NT2/D1 (cell line): ENCODE measurements at regions not wholly inside any gene's neighbourhood (a gene's known extent, or its start where the extent isn't known, plus 50 kb on each side); places are given as distances from the start of the nearest gene placed in this dataset.

Experiments
- DNase-seq: peaks from one replicate; pipeline ENCODE4 v3.0.0-alpha.2; 2011; ENCODE audit warnings: low read depth, low spot score
- H3K27me3 ChIP-seq: 2 replicates; pipeline ENCODE4 v1.6.0; 2011; ENCODE audit warnings: mild to moderate bottlenecking; ENCODE audit not compliant: insufficient read length, insufficient read depth
- H3K36me3 ChIP-seq: 2 replicates; pipeline ENCODE4 v1.6.1; 2011; ENCODE audit warnings: mild to moderate bottlenecking, low read length, mixed read lengths; ENCODE audit not compliant: insufficient read depth, insufficient read length
- H3K4me1 ChIP-seq: 2 replicates; pipeline ENCODE4 v1.5.1; 2011; ENCODE audit not compliant: insufficient read depth, insufficient read length
- H3K4me3 ChIP-seq: 2 replicates; pipeline ENCODE4 v1.5.1; 2011; ENCODE audit warnings: low read depth; ENCODE audit not compliant: insufficient read length
- H3K9ac ChIP-seq: 2 replicates; pipeline ENCODE4 v1.6.0; 2011; ENCODE audit warnings: low read depth; ENCODE audit not compliant: insufficient read length
- H3K9me3 ChIP-seq: 2 replicates; pipeline ENCODE4 v1.5.1; 2011; ENCODE audit warnings: mild to moderate bottlenecking, low read length; ENCODE audit not compliant: insufficient read depth
- SUZ12 ChIP-seq: IDR thresholded peaks from 2 replicates; pipeline ENCODE4 v1.6.1; 2011; ENCODE audit not compliant: insufficient read length, insufficient read depth; ENCODE audit errors: extremely low read depth
- YY1 ChIP-seq: IDR thresholded peaks from 2 replicates; pipeline ENCODE4 v1.6.1; 2011; ENCODE audit not compliant: insufficient read length, insufficient read depth
- ZNF274 ChIP-seq: IDR thresholded peaks from 2 replicates; pipeline ENCODE4 v1.6.1; 2011; ENCODE audit warnings: mild to moderate bottlenecking, low read depth, low read length

DNA sequence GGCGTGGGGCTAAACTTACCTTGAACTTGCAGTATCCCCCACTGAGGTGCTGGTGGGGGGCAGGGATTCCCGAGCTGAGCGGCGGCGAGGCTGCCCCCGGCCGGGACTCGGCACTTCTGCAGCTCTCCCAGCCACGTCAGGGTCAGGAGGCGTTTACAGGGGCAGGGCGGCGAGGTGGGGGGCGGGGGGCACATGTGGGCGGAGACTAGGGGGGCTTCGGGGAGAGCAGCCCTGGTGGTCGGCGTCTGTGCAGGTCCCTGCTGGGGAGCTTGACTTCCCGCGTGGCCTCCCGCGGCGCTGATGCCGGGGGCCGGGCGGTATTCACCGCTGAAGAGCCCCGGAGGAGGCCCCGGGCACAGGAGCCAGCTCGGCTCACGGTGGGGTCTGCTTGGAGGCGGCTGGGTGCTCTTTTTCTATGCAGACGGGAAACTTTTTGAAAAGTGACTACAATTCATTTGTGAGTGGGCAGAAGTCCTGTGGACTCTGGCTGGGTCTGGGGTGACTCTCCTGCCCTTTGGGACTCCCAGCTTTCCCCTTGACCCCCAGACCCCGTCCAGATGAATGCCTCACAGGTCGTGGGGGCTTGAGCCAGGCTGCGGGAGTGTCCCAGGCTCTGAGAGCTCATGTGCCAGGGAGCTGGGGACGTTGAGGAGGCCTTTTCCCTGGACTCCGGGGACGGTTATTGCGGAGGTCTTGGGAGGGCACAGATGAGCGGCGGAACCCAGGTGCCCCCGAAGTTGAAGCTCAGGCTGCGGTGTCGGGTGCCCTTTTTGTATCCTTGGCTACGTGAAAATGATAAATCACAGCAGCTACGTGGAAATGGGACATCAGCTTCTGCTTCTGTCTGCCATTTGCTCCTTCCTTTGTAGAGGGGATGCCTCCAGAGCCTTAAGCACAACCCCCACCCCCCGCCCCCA is 75.9 kb upstream of the GATA5 start:
- Histone ChIP-seq H3K4me1 (peaks cover 20% of the 10 kb centered on the region), H3K9ac (peak overlapping the region; percentile 74), H3K9me3 (no peaks in the 10 kb centered on the region), H3K36me3 (no peaks in the 10 kb centered on the region), H3K27me3 (peaks cover 55% of the 10 kb centered on the region), H3K4me3 (peak overlapping the region; percentile 49)
- no peak for DNase-seq
- TF ChIP-seq YY1 (no peak), ZNF274 (no peak), SUZ12 (no peak)

DNA sequence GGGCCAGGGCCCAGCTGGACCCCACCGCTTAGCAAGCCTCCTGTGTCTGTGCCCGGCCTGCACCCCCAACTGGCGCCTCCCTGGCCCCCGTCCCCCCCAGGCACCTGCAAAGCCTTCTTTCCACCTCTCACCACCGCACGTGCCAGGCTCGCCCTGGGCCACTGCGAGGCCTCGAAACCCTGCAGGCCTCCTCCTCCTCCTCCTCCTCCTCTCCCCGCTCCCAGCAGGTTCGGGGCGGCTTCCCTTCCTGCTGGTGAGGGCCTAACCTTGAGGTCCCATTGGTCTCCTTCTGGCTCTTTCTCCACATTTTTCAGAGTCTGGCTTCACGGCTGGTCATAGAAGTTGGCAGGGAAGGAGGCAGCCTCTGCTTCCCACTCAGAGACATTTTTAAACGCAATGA is 76.8 kb upstream of the GATA5 start:
- no peaks in the 10 kb centered on the region for H3K9me3 ChIP-seq
- no peaks in the 10 kb centered on the region for H3K36me3 ChIP-seq
- H3K4me3 ChIP-seq: no peak overlapping the region
- TF ChIP-seq YY1: no peak
- no peak for TF ChIP-seq SUZ12
- no peak for TF ChIP-seq ZNF274
- H3K9ac ChIP-seq: no peak overlapping the region
- H3K4me1 ChIP-seq: peaks cover 28% of the 10 kb centered on the region
- peaks cover 60% of the 10 kb centered on the region for H3K27me3 ChIP-seq
- no peak for DNase-seq

DNA sequence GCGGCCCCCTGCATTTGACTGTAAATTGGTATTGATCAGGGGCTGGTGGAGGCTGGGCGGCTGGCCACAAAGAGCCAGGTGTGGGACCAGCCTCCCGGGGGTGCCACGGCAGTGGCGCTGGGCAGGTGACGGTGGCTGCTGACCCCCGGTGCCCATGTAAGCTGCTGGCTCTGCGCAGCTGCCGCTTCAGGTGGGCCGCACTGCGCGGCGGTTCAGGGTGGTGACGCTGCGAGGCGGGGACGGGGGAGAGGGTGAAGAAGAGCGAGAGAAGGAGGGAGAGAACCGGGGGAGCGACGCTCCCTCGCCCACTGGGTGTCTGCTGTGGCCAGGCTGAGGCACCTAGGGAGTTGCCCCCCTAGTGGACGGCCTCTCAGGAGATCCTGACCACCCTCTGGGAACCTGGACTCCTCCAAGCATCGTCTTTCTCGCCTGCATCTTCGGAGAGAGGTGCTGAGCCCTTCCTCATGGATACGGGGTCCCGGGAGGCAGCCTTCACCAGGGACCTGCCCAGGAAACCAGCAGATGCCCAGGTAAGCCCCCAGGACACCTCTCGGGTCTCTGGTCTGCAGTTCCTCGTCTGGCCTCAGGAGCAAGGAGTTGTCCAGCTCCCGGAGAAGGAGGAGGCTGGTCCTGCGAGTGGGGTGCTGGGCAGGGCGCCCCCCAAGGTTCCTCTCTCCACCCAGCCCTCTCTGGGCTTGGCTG is 77.5 kb upstream of the GATA5 start:
- H3K36me3 ChIP-seq: no peaks in the 10 kb centered on the region
- no peak overlapping the region for H3K4me3 ChIP-seq
- peaks cover 32% of the 10 kb centered on the region for H3K4me1 ChIP-seq
- DNase-seq: no peak
- no peak for TF ChIP-seq ZNF274
- TF ChIP-seq SUZ12: no peak
- no peak for TF ChIP-seq YY1
- H3K9me3 ChIP-seq: no peaks in the 10 kb centered on the region
- H3K27me3 ChIP-seq: peaks cover 66% of the 10 kb centered on the region
- no peak overlapping the region for H3K9ac ChIP-seq

DNA sequence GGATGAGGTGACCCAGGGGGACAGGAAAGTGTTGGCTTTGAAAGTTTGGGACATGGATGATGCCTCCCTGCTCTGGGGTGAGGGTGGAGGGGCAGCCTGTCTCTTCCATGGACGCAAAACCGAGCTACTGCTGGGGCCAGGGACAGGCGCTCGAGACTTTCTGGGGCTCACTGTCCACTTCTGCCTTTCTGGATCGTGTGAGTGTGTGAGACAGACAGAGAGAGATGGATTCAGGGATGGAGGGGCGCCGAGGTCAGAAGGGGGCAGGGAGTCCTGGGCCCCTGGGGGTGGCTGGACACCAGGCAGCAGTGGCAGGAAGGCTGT is 78.0 kb upstream of the GATA5 start:
- Histone ChIP-seq H3K9ac (no peak overlapping the region), H3K4me3 (no peak overlapping the region), H3K36me3 (no peaks in the 10 kb centered on the region), H3K9me3 (no peaks in the 10 kb centered on the region), H3K4me1 (peaks cover 33% of the 10 kb centered on the region), H3K27me3 (peaks cover 68% of the 10 kb centered on the region)
- TF ChIP-seq YY1: no peak
- no peak for DNase-seq

DNA sequence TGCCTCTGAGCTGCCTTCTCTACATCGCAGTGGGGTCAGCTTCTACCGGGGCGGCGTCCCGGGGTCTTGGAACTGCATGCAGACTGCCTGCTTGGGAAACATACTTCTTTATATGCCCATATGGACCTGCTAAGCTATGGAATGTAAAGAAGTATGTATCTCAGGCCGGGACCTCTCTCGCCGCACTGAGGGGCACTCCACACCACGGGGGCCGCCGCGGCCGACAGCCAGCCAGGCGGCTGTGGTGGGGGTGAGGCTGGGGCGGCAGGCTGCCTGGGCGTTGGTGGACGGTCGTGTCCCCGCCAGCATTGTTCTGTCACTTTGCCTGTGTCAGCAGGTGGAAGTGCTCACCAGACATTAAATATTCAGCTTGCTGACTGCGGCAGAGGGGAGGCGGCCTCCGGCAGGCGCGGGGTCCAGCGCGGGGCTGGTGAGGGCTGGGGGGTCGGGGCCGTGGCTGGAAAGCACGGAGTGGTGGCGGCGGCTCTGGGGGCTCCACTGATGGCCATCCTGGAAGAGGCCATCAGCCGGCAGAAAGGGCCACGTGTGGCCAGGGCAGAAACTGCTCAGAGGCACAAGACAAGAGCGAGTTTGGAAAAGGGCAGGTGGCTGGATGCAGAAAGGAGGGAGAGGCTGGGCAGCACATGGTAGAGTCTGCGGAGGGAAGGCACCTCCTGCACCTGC is 78.6 kb upstream of the GATA5 start:
- Histone ChIP-seq H3K27me3 (peaks cover 63% of the 10 kb centered on the region), H3K9me3 (no peaks in the 10 kb centered on the region), H3K9ac (no peak overlapping the region), H3K4me1 (peaks cover 34% of the 10 kb centered on the region), H3K36me3 (no peaks in the 10 kb centered on the region), H3K4me3 (no peak overlapping the region)
- no peak for DNase-seq
- TF ChIP-seq YY1: no peak
- TF ChIP-seq SUZ12: no peak
- TF ChIP-seq ZNF274: no peak

DNA sequence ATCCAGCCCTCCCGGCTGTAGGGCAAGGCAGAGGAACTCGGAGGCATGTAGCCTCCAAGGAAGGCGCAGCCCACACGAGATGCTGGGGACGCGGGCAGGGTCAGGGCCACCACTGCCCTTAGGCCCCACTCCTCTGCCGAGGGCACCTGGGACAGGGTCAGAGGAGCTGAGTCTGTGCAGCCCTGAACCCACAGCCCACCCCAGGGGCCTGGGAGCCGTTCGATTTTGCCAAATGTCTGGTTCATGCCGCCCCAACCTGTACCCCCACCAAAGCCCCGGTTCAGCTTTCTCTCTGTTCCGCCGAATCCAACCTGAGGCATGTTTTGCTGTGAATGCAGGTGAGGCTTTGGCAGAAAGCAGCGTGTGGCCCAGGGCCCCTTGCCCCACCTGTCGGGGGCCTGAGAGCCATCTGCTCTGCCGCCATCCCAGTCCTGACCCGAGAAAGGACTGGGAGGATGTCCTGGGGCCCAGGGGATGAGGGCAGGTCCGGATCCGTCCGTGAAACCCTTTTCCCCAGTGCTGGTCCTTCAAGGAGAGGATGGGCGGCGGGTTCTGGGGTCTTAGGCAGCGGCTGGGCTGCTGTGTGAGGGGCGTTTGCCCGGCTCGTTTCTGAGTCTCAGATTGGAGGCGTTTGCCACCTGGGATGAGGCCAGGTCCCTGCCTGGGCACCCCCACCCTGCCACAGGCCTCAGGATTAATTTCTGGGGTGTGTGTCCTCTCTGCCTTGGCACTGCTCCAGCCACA is 79.3 kb upstream of the GATA5 start:
- TF ChIP-seq SUZ12: no peak
- peaks cover 56% of the 10 kb centered on the region for H3K27me3 ChIP-seq
- no peaks in the 10 kb centered on the region for H3K9me3 ChIP-seq
- DNase-seq: no peak
- H3K36me3 ChIP-seq: no peaks in the 10 kb centered on the region
- H3K4me3 ChIP-seq: no peak overlapping the region
- no peak overlapping the region for H3K9ac ChIP-seq
- peaks cover 33% of the 10 kb centered on the region for H3K4me1 ChIP-seq
